SJSA1 (cell line): ENCODE measurements at regions not wholly inside any gene's neighbourhood (a gene's known extent, or its start where the extent isn't known, plus 50 kb on each side); places are given as distances from the start of the nearest gene placed in this dataset.

Experiments
- DNase-seq, 2 experiments: peaks; one replicate each; pipeline ENCODE4 v3.0.0-alpha.2; 2015 to 2020; ENCODE audit warnings: low spot score in 2 of 2, low read depth in 1 of 2
- H3K27ac ChIP-seq: fragments of 250-450 bp; sonication (Bioruptor Pico); 2 replicates; pipeline ENCODE4 v1.5.1; 2020; ENCODE audit warnings: mild to moderate bottlenecking, moderate library complexity
- H3K27me3 ChIP-seq: fragments of 250-450 bp; sonication (Bioruptor Pico); replicated peaks from 2 replicates; pipeline ENCODE4 v1.5.1; 2020; ENCODE audit warnings: mild to moderate bottlenecking, moderate library complexity
- H3K36me3 ChIP-seq: fragments of 250-450 bp; sonication (Bioruptor Pico); 2 replicates; pipeline ENCODE4 v1.5.1; 2020; ENCODE audit warnings: mild to moderate bottlenecking
- H3K4me1 ChIP-seq: fragments of 250-450 bp; sonication (Bioruptor Pico); replicated peaks from 2 replicates; pipeline ENCODE4 v1.6.1; 2021; ENCODE audit warnings: mild to moderate bottlenecking
- H3K4me3 ChIP-seq: fragments of 250-450 bp; sonication (Bioruptor Pico); 2 replicates; pipeline ENCODE4 v1.5.1; 2020; ENCODE audit warnings: mild to moderate bottlenecking
- H3K9me3 ChIP-seq: fragments of 250-450 bp; sonication (Bioruptor Pico); replicated peaks from 2 replicates; pipeline ENCODE4 v1.5.1; 2020; ENCODE audit warnings: mild to moderate bottlenecking

DNA sequence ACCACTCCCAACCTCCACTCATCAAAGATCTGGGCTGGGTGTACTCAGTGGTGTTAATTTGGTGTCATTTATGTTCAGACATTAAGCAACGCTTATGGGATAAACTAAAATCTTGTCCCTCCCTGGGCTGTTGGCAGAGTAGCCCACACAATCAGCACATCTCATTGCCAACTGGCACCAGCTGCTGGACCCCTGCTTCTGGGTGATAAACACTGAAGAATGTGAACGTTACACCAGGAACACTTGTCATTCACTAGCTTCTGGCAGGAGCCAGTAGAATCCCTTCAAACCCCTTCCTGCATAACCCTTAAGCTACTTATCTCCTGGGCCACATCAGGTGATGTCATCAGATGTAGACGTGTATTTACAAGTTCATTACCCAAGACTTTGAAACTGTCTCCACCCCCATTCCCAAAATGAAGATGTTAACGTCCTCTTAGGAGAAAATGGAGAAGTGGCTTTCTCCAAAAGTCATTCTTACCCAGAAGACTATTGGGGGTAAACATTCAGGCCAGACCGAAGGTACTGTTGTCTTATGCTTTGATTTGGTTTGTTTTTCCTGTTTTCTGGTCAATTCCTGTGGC, 107.8 kb upstream of the CD93 start:
- no peak overlapping the region for H3K27ac ChIP-seq
- H3K9me3 ChIP-seq: no peaks in the 10 kb centered on the region
- no peak for DNase-seq
- H3K36me3 ChIP-seq: no peaks in the 10 kb centered on the region
- H3K27me3 ChIP-seq: no peaks in the 10 kb centered on the region
- no peak overlapping the region for H3K4me3 ChIP-seq
- no peaks in the 10 kb centered on the region; the same call in 1 of the 2 replicates for H3K4me1 ChIP-seq

DNA sequence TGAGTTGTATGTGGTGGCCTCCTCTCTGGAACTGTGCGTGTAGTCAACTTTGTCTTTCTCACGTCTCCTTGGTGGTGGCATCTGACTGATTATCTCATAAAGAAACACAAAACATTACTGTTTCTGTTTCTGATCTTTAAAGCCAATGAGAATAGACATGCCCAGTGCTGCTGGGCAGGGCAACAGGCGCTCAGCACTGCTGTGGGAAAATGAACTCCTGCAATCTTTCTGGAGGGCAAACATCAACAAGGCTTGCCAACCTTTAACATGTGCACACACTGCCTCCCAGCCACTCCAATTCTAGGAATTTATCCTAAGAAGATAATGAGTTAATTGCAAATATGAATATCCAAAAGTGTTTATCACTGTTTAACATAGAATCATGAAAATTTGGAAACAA, 106.3 kb upstream of the CD93 start:
- DNase-seq: no peak
- Histone ChIP-seq H3K27me3 (no peaks in the 10 kb centered on the region), H3K36me3 (no peaks in the 10 kb centered on the region), H3K4me1 (peaks cover 9% of the 10 kb centered on the region), H3K9me3 (no peaks in the 10 kb centered on the region), H3K4me3 (no peak overlapping the region), H3K27ac (no peak overlapping the region)

GRCh38 chr20:23190557-23190956, 104.4 kb upstream of the CD93 start:
- H3K4me1 ChIP-seq: peaks cover 9% of the 10 kb centered on the region
- no peaks in the 10 kb centered on the region for H3K36me3 ChIP-seq
- no peaks in the 10 kb centered on the region for H3K9me3 ChIP-seq
- no peak overlapping the region for H3K27ac ChIP-seq
- no peak for DNase-seq
- H3K27me3 ChIP-seq: no peaks in the 10 kb centered on the region
- H3K4me3 ChIP-seq: no peak overlapping the region

- peaks cover 9% of the 10 kb centered on the region for H3K4me1 ChIP-seq
- H3K27me3 ChIP-seq: no peaks in the 10 kb centered on the region
- H3K36me3 ChIP-seq: no peaks in the 10 kb centered on the region
- DNase-seq: no peak
- H3K4me3 ChIP-seq: no peak overlapping the region
- no peaks in the 10 kb centered on the region for H3K9me3 ChIP-seq
- no peak overlapping the region for H3K27ac ChIP-seq
Observed at GRCh38 chr20:23189854-23190253, 103.7 kb upstream of the CD93 start.

GRCh38 chr20:23189341-23189740, 103.2 kb upstream of the CD93 start:
- no peaks in the 10 kb centered on the region for H3K27me3 ChIP-seq

GRCh38 chr20:23188377-23189169, 102.4 kb upstream of the CD93 start:
- H3K9me3 ChIP-seq: no peaks in the 10 kb centered on the region
- no peaks in the 10 kb centered on the region for H3K36me3 ChIP-seq
- DNase-seq: no peak
- H3K4me1 ChIP-seq: peaks cover 9% of the 10 kb centered on the region
- H3K27me3 ChIP-seq: no peaks in the 10 kb centered on the region
- no peak overlapping the region for H3K27ac ChIP-seq
- H3K4me3 ChIP-seq: no peak overlapping the region

More at GRCh38 chr20:23189341-23189740, 103.2 kb upstream of the CD93 start:
- H3K4me3 ChIP-seq: no peak overlapping the region
- no peak for DNase-seq
- no peak overlapping the region for H3K27ac ChIP-seq
- no peaks in the 10 kb centered on the region for H3K36me3 ChIP-seq
- no peaks in the 10 kb centered on the region for H3K9me3 ChIP-seq
- H3K4me1 ChIP-seq: peaks cover 9% of the 10 kb centered on the region

- no peak for DNase-seq
- no peaks in the 10 kb centered on the region for H3K9me3 ChIP-seq
Observed at GRCh38 chr20:23187751-23188150, 101.6 kb upstream of the CD93 start.

GRCh38 chr20:23186808-23187207, 100.7 kb upstream of the CD93 start:
- H3K36me3 ChIP-seq: no peaks in the 10 kb centered on the region
- H3K27ac ChIP-seq: no peak overlapping the region
- H3K4me3 ChIP-seq: no peak overlapping the region
- H3K9me3 ChIP-seq: no peaks in the 10 kb centered on the region
- no peaks in the 10 kb centered on the region for H3K27me3 ChIP-seq
- peaks cover 9% of the 10 kb centered on the region for H3K4me1 ChIP-seq
- DNase-seq: no peak

More at GRCh38 chr20:23187751-23188150, 101.6 kb upstream of the CD93 start:
- H3K36me3 ChIP-seq: no peaks in the 10 kb centered on the region
- H3K4me1 ChIP-seq: peaks cover 9% of the 10 kb centered on the region
- no peaks in the 10 kb centered on the region for H3K27me3 ChIP-seq
- H3K27ac ChIP-seq: no peak overlapping the region
- H3K4me3 ChIP-seq: no peak overlapping the region

- Histone ChIP-seq H3K27me3 (no peaks in the 10 kb centered on the region), H3K36me3 (no peaks in the 10 kb centered on the region), H3K27ac (peak overlapping the region; percentile 64), H3K4me1 (peaks cover 18% of the 10 kb centered on the region), H3K4me3 (no peak overlapping the region), H3K9me3 (no peaks in the 10 kb centered on the region)
- peak; percentile 80 for DNase-seq
Observed at GRCh38 chr20:23180451-23180921, 94.4 kb upstream of the CD93 start.

GRCh38 chr20:23179766-23180403, 93.8 kb upstream of the CD93 start:
- Histone ChIP-seq H3K4me1 (peaks cover 18% of the 10 kb centered on the region), H3K27me3 (no peaks in the 10 kb centered on the region), H3K27ac (peak overlapping the region; percentile 64), H3K9me3 (no peaks in the 10 kb centered on the region), H3K4me3 (no peak overlapping the region), H3K36me3 (no peaks in the 10 kb centered on the region)
- DNase-seq: no peak

GRCh38 chr20:23178806-23179205, 92.7 kb upstream of the CD93 start:
- H3K4me1 ChIP-seq: peaks cover 18% of the 10 kb centered on the region
- H3K4me3 ChIP-seq: no peak overlapping the region
- H3K36me3 ChIP-seq: no peaks in the 10 kb centered on the region
- H3K9me3 ChIP-seq: no peaks in the 10 kb centered on the region
- no peak for DNase-seq
- H3K27me3 ChIP-seq: no peaks in the 10 kb centered on the region
- no peak overlapping the region for H3K27ac ChIP-seq

DNA sequence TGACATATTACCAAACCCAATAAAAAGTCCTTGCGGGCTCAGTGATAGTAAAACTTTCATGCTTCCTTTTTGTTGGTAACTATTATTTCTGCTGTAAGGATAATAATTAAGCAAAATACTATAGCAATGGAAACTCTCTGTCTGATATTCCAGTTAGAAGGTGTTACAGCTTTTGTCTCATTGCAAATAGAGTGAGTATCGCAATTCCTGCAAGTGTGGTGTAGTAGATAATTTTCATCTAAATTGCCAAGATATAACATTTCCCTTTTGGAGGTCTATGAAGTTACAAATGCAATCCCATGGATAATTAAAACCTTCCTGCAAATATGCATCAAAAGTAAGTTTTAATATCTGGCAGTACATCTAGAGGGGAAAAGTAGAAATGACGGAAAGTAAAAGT, 88.7 kb upstream of the CD93 start:
- no peak overlapping the region for H3K4me3 ChIP-seq
- no peak overlapping the region for H3K27ac ChIP-seq
- H3K9me3 ChIP-seq: no peaks in the 10 kb centered on the region
- no peaks in the 10 kb centered on the region for H3K36me3 ChIP-seq
- DNase-seq: no peak
- H3K4me1 ChIP-seq: peaks cover 5% of the 10 kb centered on the region
- H3K27me3 ChIP-seq: no peaks in the 10 kb centered on the region

DNA sequence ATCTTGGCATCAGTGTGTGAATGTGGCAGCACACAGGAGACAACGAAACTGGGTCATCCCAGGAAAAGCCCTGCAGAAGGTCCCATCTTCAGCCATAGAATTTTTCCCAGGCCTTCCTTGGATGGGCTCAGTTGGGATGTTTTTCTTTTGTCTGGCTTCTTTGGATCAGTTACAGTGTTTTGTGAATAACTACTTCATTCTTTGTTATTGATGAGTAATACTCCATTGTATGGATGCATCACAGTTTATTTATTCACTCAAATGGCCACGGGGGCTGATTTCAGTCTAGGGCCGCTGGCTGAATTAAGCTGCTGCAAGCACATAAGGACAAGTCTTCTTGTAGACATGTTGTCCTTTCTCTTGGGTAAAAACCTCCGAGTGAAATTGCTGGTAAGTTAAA, 81.3 kb upstream of the CD93 start:
- H3K36me3 ChIP-seq: no peaks in the 10 kb centered on the region
- no peak overlapping the region for H3K27ac ChIP-seq
- no peaks in the 10 kb centered on the region for H3K9me3 ChIP-seq
- H3K4me3 ChIP-seq: no peak overlapping the region
- peak in 1 of 2 experiments; percentile 68 for DNase-seq
- H3K4me1 ChIP-seq: peaks cover 10% of the 10 kb centered on the region
- H3K27me3 ChIP-seq: no peaks in the 10 kb centered on the region

- no peaks in the 10 kb centered on the region for H3K36me3 ChIP-seq
- no peaks in the 10 kb centered on the region for H3K27me3 ChIP-seq
- no peaks in the 10 kb centered on the region for H3K9me3 ChIP-seq
- H3K4me3 ChIP-seq: no peak overlapping the region
- no peak overlapping the region for H3K27ac ChIP-seq
- H3K4me1 ChIP-seq: peaks cover 10% of the 10 kb centered on the region
- no peak for DNase-seq
Observed at GRCh38 chr20:23166563-23166962, 80.4 kb upstream of the CD93 start.
